SIG-M5 treated with dmso at 0.1 percent for 504 hours (cell line): ENCODE measurements at regions not wholly inside any gene's neighbourhood (a gene's known extent, or its start where the extent isn't known, plus 50 kb on each side); places are given as distances from the start of the nearest gene placed in this dataset.
A peak's percentile ranks its signal among the peaks of the same experiment; 100 is the strongest.

Source experiments
- DNase-seq: peaks from one replicate; lab custom pipeline; 2025; ENCODE audit not compliant: unreplicated experiment; lab: John Stamatoyannopoulos, UW

DNA sequence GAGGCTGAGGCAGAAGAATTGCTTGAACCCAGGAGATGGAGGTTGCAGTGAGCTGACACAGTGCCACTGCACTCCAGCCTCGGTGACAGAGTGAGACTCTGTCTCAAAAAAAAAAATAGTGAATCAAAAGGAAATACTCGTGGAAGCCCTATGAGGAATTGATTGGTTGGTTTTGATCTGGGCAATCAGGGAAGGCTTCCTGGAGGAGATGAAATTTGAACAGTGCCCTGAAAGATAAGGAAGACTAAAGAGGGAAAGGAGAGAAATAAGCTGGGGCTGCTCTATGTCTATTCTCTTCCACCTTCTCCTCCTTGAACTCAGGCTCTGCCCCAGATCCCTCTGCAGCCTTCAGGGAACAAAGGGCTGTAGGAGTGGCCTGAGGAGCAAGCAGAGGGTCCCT lies 54.1 kb downstream of the IRF2BPL start:
- DNase-seq = no peak

DNA sequence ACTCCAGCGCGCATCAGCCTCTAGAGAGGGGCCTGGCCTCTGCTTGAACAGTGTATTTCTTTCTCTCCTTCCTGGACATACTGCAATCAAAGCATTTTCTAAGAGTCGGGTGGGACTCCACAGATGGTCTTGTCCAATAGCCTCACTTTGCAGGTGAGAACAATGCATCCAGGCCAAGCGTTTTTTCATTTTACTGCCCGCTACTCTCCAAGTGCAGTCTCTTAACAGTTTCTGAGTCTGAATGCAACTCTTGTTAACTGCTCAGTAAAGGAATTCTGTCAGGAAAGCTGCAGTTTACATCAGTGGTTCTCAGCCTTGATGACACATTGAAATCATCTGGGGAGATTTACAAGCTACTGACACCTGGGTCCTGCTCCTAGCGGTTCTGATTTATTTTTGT lies 57.0 kb downstream of the IRF2BPL start:
- no peak for DNase-seq

GRCh38 chr14:76968621-76969063 lies 59.9 kb downstream of the IRF2BPL start:
- no peak for DNase-seq

DNA sequence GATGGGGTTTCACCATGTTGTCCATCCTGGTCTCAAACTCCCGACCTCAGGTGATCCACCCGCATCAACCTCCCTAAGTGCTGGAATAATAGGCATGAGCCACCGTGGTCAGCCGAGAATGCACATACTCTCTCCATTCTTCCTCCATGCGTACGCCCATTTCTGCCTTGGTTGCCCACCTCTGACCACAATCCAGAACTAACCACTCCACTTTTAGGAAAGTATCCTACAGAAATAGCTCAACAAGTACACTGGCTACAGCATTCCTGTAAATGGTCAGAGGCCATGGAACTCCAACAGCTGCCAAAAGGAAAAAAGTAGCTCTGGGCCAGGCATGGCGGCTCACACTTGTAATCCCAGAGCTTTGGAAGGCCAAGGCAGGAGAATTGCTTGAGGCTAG lies 60.7 kb downstream of the IRF2BPL start:
- no peak for DNase-seq

- DNase-seq = no peak
Observed at GRCh38 chr14:76965232-76965631, 63.3 kb downstream of the IRF2BPL start.

GRCh38 chr14:76964695-76965094 lies 63.8 kb downstream of the IRF2BPL start:
- no peak for DNase-seq

- DNase-seq = no peak
Observed at GRCh38 chr14:76963372-76963771, 65.1 kb downstream of the IRF2BPL start.

DNA sequence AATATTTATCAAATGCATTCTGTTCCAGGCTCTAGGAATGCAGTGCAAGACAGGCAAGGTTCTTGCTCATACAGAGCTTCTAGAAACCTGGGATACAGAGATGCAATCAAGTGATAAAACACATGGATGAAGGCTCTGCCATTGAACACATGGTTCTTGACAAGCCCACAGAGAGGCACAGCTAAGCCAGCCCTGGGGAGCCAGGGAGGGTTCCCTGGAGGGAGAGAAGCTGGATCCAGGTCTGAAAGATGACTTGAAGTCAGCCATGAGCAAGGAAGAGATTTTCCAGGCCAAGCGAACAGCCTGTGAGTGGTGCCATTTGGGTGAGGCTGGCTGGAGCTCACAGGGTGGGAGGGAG lies 66.2 kb downstream of the IRF2BPL start:
- DNase-seq = no peak

- peak; percentile 97 for DNase-seq
Observed at GRCh38 chr14:76961631-76962302, 66.7 kb downstream of the IRF2BPL start.

DNA sequence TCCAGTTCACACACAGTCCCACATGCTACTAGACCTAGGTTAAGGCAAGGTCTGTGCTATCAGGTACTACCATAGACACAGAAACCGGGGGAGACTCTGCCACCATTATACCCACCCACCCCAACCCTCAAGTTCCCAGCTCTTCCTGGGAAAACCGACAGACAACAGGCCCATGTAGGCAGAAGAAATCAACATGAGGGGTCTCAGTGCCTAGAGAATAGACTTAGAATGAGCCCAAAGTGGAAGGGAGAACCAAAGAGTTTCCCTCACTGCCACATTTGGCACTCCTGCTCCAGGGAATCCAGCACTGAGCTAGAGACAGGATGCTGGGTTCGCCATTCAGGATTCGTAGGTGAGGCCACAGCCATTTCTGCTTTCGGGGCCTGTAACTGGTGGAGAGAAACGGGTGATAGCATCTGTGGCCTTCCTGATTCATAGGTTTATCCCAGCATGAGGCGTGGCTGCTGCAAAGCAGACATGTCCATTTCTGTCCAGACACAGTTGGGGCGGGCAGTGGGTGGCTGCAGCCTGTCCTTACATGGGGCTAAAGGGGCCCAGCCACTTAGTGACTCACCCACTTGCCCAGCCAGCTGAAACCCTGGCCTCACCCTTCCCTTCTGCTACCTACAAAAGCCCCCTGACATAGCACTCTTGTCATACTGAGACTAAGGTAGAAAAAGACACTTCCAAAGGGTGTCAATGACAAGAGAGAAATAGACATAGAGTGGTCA lies 69.4 kb downstream of the IRF2BPL start:
- no peak for DNase-seq

- no peak for DNase-seq
Observed at GRCh38 chr14:76958020-76958979, 70.2 kb downstream of the IRF2BPL start.

GRCh38 chr14:76957224-76957891 lies 71.2 kb downstream of the IRF2BPL start:
- no peak for DNase-seq

- peak; percentile 78 for DNase-seq
Observed at GRCh38 chr14:76956316-76957090, 72.0 kb downstream of the IRF2BPL start.

DNA sequence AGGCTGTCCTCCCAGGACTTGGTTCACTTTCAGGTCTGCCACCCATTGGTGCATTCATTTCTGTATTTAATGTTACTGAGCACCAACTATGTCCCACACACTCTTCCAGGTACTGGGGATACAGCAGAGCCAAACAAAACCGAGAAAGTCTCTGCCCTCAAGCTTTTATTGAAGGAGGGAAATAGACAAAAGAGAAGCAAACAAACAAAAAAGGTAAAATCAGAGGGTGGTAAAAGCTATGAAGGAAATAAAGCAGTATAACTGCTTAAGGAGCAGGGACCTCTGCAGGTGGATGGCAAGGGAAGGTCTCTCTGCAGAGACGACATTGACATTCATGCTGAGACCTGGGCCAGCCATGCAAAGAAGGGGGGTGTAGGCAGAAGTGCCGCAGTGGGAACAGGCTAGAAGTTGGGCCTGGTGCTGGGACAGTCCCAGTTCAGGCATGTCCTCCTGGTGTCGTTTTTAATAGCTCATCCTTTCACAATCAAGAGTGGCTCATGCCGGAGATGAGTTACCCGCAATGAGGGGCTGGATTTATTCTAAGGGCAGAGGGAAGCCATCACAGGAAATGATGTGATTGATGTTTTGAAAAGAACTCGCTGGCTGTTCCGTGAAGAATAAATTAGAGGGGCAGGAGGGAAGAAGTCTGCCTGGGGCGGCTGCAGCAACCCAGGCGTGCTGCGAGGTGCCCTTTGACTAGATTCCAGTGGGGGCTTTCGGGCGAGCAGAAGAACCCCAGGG lies 72.8 kb downstream of the IRF2BPL start:
- DNase-seq = peak; percentile 74

- no peak for DNase-seq
Observed at GRCh38 chr14:76954394-76955190, 73.9 kb downstream of the IRF2BPL start.

DNA sequence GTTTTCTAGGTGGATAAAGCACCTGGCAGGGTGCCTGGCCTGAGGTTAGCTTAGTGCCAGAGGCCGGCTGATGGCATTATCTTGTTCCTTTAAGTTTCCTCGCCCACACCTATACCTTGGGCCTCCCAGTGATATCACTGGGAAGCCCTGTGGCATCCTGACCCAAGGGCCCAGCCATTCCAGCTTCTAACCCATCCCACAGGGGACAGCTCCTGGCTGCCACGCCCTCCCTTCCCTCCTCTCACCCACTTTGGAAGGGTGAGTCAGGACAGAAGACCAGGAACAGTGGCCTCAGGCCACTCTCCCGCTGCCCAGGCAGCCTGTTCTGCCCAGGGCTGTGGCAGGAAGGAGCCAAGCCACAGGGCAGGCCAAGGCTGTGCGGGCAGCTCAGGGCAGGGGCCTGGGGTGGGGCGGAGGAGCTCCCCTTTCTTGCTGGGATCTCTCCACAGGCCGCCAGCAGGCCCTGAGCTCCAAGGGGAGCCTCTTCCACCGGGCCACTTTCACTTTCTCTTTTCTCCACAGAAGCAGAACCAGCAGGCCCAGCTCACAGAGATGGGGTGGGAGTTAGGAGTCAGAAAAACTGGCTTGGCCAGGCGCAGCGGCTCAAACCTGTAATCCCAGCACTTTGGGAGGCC lies 75.1 kb downstream of the IRF2BPL start:
- DNase-seq = peak; percentile 59

- no peak for DNase-seq
Observed at GRCh38 chr14:76951166-76951565, 77.3 kb downstream of the IRF2BPL start.
